HG02610 (cell line): ENCODE measurements at regions not wholly inside any gene's neighbourhood (a gene's known extent, or its start where the extent isn't known, plus 50 kb on each side); places are given as distances from the start of the nearest gene placed in this dataset.
A peak's percentile ranks its signal among the peaks of the same experiment; 100 is the strongest.
"Not testable (repeated sequence)": the region's sequence is repeated elsewhere in the genome, so short reads cannot be mapped to it uniquely, and the experiment has no call there.

Experiments
- ATAC-seq: cut with Tn5 transposase; IDR thresholded peaks from one replicate; pipeline ENCODE4 v1.9.1; 2021; ENCODE audit warnings: mild to moderate bottlenecking, moderate library complexity; ENCODE audit not compliant: unreplicated experiment

DNA sequence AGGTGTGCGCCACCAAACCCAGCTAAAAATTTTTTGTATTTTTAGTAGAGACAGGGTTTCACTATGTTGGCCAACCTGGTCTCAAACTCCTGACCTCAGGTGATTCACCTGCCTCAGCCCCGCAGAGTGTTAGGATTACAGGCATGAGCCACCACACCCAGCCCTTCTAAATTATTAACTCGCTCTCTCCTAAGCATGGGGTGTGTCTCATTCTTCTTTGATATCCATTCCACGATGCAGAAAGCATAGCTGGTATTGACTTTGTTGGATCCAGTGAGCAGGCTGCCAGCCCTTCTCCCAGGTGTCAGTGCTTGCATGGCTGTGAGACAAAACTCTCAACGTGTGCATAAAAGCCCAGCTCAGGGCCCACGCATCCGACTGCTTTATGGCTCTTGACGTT is 254.1 kb upstream of the PFKP start:
- no peak for ATAC-seq

- no peak for ATAC-seq
Observed at GRCh38 chr10:2812631-2813030, 254.7 kb upstream of the PFKP start.

DNA sequence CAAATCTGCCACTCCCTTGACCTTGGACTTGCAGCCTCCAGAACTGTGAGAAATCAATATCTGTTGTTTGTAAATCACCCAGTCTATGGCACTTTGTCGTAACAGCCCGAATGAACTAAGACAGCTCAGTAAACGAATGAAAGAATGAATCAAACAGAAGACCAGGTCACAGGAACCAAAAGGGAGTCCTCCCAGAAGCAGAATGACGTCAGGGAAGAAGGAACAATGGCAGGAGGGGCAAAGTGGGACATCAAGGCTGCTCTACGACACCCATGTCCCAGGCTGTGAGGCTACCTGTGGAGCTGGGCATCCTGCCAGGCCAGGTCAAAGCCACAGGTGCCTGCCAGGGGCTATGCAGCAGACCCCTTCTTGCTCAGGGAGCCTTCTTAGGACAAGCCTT is 267.2 kb upstream of the PFKP start:
- no peak for ATAC-seq

- no peak for ATAC-seq
Observed at GRCh38 chr10:2798336-2799022, 268.9 kb upstream of the PFKP start.

DNA sequence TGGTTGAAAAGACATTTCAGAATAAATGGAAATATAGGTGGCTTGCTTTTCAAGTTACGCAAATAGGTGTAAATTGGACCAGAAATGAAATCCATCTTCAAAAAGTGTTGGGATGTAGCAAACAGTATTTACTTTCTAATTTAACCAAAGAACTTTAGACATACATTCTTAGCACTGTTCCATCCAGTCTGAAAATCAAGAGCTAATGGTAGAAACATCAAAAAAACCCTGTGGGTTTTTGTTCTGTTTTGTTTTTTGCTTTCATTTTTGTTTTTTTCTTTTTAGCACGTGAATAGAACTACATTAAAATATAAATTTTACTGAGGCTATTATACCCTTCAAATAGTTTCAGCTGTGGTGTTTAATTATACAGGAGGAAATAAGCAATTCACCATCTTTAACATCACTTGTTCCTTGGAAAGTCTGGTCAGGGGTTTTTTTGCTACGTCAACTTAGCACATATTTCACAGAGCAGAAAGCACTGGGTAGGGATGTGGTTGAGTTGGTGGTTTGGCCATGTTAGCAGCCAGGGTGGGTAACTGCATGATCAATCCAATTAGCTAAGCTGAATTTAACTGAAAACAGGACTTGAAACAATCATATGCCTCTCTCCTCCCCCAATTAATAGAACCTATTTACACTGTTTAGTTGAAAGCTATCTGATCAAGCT is 275.4 kb upstream of the PFKP start:
- ATAC-seq, result peak; percentile 95

- ATAC-seq, result no peak
Observed at GRCh38 chr10:2790396-2791188, 276.8 kb upstream of the PFKP start.

DNA sequence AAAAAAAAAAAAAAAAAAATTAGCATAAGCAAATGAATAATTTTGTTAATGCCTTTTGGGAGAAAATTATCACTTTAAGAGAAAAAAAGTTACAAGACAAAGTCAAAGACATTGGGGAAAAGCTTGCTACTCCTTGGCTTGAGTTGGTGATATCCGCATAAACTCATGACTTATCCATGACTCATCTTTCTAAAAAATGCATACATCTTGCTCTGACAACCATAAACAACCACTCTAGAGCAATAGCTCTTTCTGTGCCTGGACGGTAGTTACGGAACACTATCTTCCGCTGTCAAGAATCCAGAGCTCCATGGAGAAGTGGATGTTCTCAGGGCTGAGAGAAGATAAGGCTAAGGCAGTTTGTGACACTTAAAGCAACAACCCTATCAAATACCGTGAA is 281.1 kb upstream of the PFKP start:
- no peak for ATAC-seq

GRCh38 chr10:2784766-2785165 is 282.6 kb upstream of the PFKP start:
- ATAC-seq, result no peak

DNA sequence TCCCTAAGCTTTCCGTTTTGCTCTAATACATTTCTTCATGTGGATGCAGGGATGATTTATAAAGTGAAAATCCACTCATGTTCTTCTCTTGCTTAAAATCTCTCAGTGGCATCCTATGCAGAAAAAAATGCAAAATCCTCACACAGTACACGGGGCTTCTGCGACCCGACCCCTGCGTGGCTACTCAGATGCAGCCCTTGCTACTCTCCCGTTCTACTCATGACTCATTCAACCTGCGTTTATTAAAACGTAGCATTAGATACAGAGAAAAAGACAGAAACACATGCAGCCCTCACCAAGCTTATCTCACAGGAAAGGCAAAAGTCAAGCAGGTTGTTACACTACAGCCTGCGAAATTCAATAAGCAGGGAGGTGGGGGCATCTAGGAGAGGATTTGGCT is 284.4 kb upstream of the PFKP start:
- ATAC-seq, result no peak

GRCh38 chr10:2782265-2782664 is 285.1 kb upstream of the PFKP start:
- ATAC-seq, result no peak

- ATAC-seq, result no peak
Observed at GRCh38 chr10:2777666-2778355, 289.5 kb upstream of the PFKP start.

GRCh38 chr10:2772816-2773631 is 294.3 kb upstream of the PFKP start:
- ATAC-seq, result no peak

GRCh38 chr10:2772135-2772534 is 295.2 kb upstream of the PFKP start:
- ATAC-seq, result no peak

DNA sequence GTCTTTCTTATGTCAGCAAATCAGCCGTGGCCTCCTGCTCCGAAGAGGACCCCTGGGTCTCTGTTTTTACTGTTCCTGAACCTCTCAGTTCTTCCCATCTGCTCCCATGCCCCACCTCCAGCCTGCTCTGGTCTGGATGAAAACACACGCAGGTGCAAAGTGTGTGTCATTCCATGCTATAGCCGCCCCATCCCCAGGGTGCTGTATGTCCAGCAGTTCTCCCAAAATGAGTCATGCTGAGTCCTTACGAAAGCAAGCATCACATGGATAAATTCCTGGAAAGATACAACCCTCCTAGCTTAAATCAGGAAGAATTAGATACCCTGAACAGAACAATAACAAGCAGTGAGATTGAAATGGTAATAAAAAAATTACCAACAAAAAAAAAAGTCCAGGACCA is 300.1 kb upstream of the PFKP start:
- not testable (repeated sequence) for ATAC-seq

- ATAC-seq, result no peak
Observed at GRCh38 chr10:2761971-2762370, 305.4 kb upstream of the PFKP start.

DNA sequence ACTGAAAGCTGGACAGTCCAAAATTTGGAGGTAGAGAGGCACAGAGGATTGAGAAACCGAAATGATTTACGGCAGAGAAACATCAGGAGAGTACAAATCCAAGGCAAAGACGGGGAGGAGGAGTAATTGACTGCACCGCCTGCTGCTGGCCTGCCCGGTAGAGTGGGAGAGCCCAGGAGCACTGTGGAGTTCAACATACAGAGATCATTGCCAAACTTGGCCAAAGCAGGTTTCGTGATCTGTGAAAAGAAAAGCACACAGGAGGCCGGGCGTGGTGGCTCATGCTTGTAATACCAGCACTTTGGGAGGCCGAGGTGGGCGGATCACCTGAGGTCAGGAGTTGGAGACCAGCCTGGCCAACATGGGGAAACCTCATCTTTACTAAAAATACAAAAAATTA is 306.0 kb upstream of the PFKP start:
- no peak for ATAC-seq

DNA sequence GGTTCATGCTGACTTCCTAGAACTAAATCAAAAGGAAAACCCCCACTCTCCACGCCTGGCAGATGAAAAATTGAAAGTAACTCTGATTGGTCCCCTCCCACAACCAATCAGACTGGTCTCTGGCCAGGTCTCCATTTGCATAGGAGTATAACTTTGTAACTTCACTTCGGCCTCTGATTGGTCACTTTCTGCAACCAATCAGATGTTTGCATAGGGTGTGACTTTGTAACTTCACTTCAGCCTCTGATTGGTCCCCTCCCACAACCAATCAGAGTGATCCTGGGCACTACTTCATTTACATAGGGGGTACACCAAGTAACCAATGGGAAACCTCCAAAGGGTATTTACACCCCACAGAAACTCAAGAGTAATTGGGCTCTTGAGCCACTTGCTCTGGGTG is 306.6 kb upstream of the PFKP start:
- ATAC-seq, result no peak

- ATAC-seq, result no peak
Observed at GRCh38 chr10:2759233-2759632, 308.1 kb upstream of the PFKP start.

DNA sequence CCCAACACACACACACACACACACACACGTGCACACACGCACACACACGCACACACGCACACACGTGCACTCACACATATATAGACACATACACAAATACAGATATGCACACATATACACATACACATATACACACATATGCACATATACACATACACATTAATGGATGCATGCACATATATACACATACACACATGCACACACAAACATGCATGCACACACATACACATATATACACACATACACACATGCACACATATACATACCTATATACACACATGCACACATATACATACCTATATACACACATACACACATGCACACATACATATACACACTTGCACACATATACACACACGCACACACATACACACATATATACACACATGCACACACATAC is 312.4 kb upstream of the PFKP start:
- no peak for ATAC-seq

DNA sequence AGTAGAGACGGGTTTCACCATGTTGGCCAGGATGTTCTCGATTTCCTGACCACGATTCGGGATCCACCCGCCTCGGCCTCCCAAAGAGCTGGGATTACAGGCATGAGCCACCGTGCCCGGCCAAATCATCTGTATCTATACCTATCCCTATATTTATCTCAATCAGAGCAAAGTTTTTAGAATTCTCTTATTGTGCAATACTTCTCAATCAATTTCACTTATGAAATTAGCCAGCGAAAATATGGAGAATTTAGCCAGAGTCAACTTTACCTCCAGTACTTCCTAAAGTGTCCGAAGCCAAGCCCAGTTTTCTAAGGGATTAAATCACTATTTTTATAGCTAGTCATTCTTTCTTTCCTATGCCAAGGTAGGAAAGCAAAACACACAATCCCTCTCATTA is 319.1 kb upstream of the PFKP start:
- no peak for ATAC-seq

GRCh38 chr10:2746638-2747037 is 320.7 kb upstream of the PFKP start:
- ATAC-seq, result no peak
